Gastrocnemius medialis (tissue), 4 donors: ENCODE measurements at regions not wholly inside any gene's neighbourhood (a gene's known extent, or its start where the extent isn't known, plus 50 kb on each side); places are given as distances from the start of the nearest gene placed in this dataset.

Source experiments
- POLR2A ChIP-seq, 2 donors: fragments of 450-650 bp; IDR thresholded peaks; one replicate each; pipeline ENCODE4 v1.6.1; 2017; ENCODE audit warnings: antibody characterized with exemption in 2 of 2, mild to moderate bottlenecking in 2 of 2, moderate library complexity in 2 of 2
- TF ChIP-seq, protein P1 (sequence below), 5 experiments: fragments of 450-650 bp in 3 of 5; fragments of 200-600 bp in 2 of 5; sonication (generic) in 2 of 5; IDR thresholded peaks in 4 of 5; conservative IDR thresholded peaks in 1 of 5; 1 replicate in 4 of 5; 2 replicates in 1 of 5; pipeline ENCODE4 v1.5.1; 2016 to 2019; ENCODE audit warnings: antibody characterized with exemption in 5 of 5, mild to moderate bottlenecking in 3 of 5, moderate library complexity in 3 of 5

- TF ChIP-seq, protein P1, sequence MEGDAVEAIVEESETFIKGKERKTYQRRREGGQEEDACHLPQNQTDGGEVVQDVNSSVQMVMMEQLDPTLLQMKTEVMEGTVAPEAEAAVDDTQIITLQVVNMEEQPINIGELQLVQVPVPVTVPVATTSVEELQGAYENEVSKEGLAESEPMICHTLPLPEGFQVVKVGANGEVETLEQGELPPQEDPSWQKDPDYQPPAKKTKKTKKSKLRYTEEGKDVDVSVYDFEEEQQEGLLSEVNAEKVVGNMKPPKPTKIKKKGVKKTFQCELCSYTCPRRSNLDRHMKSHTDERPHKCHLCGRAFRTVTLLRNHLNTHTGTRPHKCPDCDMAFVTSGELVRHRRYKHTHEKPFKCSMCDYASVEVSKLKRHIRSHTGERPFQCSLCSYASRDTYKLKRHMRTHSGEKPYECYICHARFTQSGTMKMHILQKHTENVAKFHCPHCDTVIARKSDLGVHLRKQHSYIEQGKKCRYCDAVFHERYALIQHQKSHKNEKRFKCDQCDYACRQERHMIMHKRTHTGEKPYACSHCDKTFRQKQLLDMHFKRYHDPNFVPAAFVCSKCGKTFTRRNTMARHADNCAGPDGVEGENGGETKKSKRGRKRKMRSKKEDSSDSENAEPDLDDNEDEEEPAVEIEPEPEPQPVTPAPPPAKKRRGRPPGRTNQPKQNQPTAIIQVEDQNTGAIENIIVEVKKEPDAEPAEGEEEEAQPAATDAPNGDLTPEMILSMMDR (IDR thresholded peaks at IDR 0.05 in 4 of 5, conservative IDR thresholded peaks at IDR 0.05 in 1 of 5), result no peak
- no peak for TF ChIP-seq POLR2A (IDR thresholded peaks at IDR 0.05)
Measured at GRCh38 chr18:10229458-10229857, 225.0 kb upstream of the APCDD1 start.
